Fibroblast of lung (primary cell): ENCODE measurements at regions not wholly inside any gene's neighbourhood (a gene's known extent, or its start where the extent isn't known, plus 50 kb on each side); places are given as distances from the start of the nearest gene placed in this dataset.

ENCODE experiments used
- DNase-seq, 2 donors: peaks; one replicate each; pipeline versions ENCODE4 v3.0.0 to v3.0.0-alpha.2; 2010; ENCODE audit warnings: low read depth in 2 of 2
- H2AFZ ChIP-seq: 2 replicates; pipeline ENCODE4 v1.5.1; 2012; ENCODE audit warnings: low read length, control low read depth, inconsistent platforms
- H3K27ac ChIP-seq: 2 replicates; pipeline ENCODE4 v1.5.1; 2011; ENCODE audit warnings: low read length, control low read depth; ENCODE audit not compliant: insufficient read depth
- H3K27me3 ChIP-seq: 2 replicates; pipeline ENCODE4 v1.5.1; 2011; ENCODE audit warnings: mild to moderate bottlenecking, low read length; ENCODE audit not compliant: control insufficient read depth, insufficient read depth
- H3K36me3 ChIP-seq: 2 replicates; pipeline ENCODE4 v1.5.1; 2011; ENCODE audit warnings: low read length; ENCODE audit not compliant: control insufficient read depth, insufficient read depth
- H3K4me1 ChIP-seq: 2 replicates; pipeline ENCODE4 v1.5.1; 2011; ENCODE audit warnings: low read length; ENCODE audit not compliant: control insufficient read depth, insufficient read depth; ENCODE audit errors: extremely low read depth
- H3K4me2 ChIP-seq: 2 replicates; pipeline ENCODE4 v1.5.1; 2011; ENCODE audit warnings: low read length, control low read depth; ENCODE audit not compliant: insufficient read depth; ENCODE audit errors: extremely low read depth
- H3K4me3 ChIP-seq, 4 experiments: fragments of 200-600 bp in 1 of 4; sonication (generic) in 1 of 4; replicated peaks in 1 of 4; 2 replicates each; pipeline ENCODE4 v1.5.1; 2011 to 2016; ENCODE audit warnings: low read length in 4 of 4, low read depth in 3 of 4, mild to moderate bottlenecking in 3 of 4, control low read depth in 2 of 4, inconsistent platforms in 1 of 4, mixed read lengths in 1 of 4; ENCODE audit not compliant: insufficient read depth in 1 of 4; ENCODE audit errors: control extremely low read depth in 1 of 4
- H3K79me2 ChIP-seq: 2 replicates; pipeline ENCODE4 v1.5.1; 2012; ENCODE audit warnings: mild to moderate bottlenecking, low read length, inconsistent platforms; ENCODE audit not compliant: control insufficient read depth, insufficient read depth
- H3K9ac ChIP-seq: 2 replicates; pipeline ENCODE4 v1.5.1; 2011; ENCODE audit warnings: mild to moderate bottlenecking, low read length, control low read depth; ENCODE audit not compliant: insufficient read depth
- H3K9me3 ChIP-seq: 2 replicates; pipeline ENCODE4 v1.5.1; 2012; ENCODE audit warnings: low read depth, low read length; ENCODE audit not compliant: control insufficient read depth, insufficient read depth
- H4K20me1 ChIP-seq: 2 replicates; pipeline ENCODE4 v1.5.1; 2011; ENCODE audit warnings: low read length; ENCODE audit not compliant: control insufficient read depth, insufficient read depth; ENCODE audit errors: extremely low read depth
- EZH2 ChIP-seq: IDR thresholded peaks from 2 replicates; pipeline ENCODE4 v1.5.1; 2012; ENCODE audit warnings: low read length, control low read depth, mild to moderate bottlenecking; ENCODE audit errors: missing control alignments
- TF ChIP-seq, protein P1 (sequence below), 2 donors: IDR thresholded peaks in 1 of 2; conservative IDR thresholded peaks in 1 of 2; 1 replicate in 1 of 2; 2 replicates in 1 of 2; pipeline ENCODE4 v1.5.1; 2011 to 2012; ENCODE audit warnings: low read length in 2 of 2, control low read depth in 1 of 2, inconsistent platforms in 1 of 2, low read depth in 1 of 2, mild to moderate bottlenecking in 1 of 2

DNA sequence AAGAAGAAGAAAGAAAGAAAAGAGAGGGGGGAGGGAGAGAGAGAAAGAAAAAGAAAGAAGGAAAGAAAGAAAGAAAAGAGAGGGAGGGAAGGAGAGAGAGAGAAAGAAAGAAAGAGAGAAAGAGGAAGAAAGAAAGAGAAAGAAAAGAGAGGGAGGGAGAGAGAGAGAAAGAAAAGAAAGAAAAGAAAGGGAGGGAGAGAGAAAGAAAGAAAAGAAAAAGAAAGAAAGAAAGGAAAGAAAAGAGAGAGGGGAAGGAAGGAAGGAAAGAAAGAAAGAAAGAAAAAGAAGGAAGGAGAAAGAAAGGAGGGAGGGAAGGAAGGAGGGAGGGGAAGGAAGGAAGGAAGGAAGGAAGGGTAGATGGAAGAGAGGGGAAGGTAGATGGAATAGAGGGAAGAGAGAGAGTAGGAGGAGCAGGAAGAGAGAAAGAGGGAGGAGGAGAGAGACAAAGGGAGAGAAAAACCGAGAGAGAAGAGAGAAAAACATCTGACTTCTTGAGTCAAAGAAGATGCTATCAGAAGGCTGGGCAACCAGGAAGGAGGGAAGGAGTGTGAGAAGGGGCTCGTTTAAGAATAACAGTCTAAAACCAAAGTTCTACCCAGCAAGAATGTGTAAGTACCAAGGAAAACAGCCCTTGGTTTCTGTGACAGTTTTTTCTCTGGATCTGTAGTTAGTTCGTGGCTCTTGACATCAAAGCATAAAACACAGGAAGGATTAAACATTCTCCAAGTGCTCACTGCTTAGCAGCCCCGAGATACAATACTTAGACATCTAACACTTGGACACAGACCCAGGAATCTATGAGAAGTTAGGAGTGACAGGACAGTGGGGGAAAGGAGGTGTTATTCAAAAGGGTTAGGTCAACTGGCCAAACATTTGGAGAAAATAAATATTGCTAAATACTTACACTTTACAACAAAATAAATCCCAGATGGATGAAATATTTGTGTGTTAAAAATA lies 131.9 kb upstream of the STMND1 start:
- Histone ChIP-seq H3K27me3 (no peaks in the 10 kb centered on the region), H3K4me1 (peaks cover 9% of the 10 kb centered on the region), H3K27ac (no peak overlapping the region), H3K79me2 (no peaks in the 10 kb centered on the region), H3K9me3 (no peaks in the 10 kb centered on the region), H3K4me2 (peak overlapping the region; percentile 23), H3K36me3 (no peaks in the 10 kb centered on the region), H3K4me3 (no peak overlapping the region), H3K9ac (no peak overlapping the region), H2AFZ (peak overlapping the region; percentile 48), H4K20me1 (no peaks in the 10 kb centered on the region)
- TF ChIP-seq, protein P1, sequence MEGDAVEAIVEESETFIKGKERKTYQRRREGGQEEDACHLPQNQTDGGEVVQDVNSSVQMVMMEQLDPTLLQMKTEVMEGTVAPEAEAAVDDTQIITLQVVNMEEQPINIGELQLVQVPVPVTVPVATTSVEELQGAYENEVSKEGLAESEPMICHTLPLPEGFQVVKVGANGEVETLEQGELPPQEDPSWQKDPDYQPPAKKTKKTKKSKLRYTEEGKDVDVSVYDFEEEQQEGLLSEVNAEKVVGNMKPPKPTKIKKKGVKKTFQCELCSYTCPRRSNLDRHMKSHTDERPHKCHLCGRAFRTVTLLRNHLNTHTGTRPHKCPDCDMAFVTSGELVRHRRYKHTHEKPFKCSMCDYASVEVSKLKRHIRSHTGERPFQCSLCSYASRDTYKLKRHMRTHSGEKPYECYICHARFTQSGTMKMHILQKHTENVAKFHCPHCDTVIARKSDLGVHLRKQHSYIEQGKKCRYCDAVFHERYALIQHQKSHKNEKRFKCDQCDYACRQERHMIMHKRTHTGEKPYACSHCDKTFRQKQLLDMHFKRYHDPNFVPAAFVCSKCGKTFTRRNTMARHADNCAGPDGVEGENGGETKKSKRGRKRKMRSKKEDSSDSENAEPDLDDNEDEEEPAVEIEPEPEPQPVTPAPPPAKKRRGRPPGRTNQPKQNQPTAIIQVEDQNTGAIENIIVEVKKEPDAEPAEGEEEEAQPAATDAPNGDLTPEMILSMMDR (conservative IDR thresholded peaks at IDR 0.05 in 1 of 2, IDR thresholded peaks at IDR 0.05 in 1 of 2; ENCODE audit: low read depth in 1 of 2, low read length in 2 of 2), result no peak
- TF ChIP-seq EZH2, result no peak
- DNase-seq, result peak in 1 of 2 donors; percentile 31

DNA sequence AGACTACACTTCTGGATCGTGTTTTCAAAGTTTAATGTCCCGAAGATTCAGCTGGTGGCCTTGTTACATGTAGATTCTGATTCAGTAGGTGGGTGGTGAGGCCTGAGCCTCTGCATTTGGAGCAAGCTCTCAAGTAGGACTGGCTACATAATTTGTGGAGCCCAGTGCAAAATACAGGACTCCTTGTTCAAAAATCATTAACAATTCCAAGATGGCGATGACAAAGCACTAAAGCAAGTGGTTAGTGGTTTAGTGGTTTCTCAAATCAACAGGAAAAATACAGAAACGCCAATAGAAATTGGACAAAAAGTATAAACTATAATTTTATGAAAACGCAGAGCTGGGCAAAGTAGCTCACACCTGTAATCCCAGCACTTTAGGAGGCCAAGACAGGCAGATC lies 133.7 kb upstream of the STMND1 start:
- TF ChIP-seq, protein P1 (conservative IDR thresholded peaks at IDR 0.05 in 1 of 2, IDR thresholded peaks at IDR 0.05 in 1 of 2; ENCODE audit: low read depth in 1 of 2, low read length in 2 of 2), result no peak
- TF ChIP-seq EZH2, result no peak
- no peak overlapping the region for H3K4me3 ChIP-seq
- no peaks in the 10 kb centered on the region for H3K79me2 ChIP-seq
- no peaks in the 10 kb centered on the region for H3K27me3 ChIP-seq
- DNase-seq, result no peak
- no peaks in the 10 kb centered on the region for H3K9me3 ChIP-seq
- H3K27ac ChIP-seq, result no peak overlapping the region
- H3K36me3 ChIP-seq, result no peaks in the 10 kb centered on the region
- no peak overlapping the region for H3K9ac ChIP-seq
- no peak overlapping the region for H2AFZ ChIP-seq
- no peaks in the 10 kb centered on the region for H4K20me1 ChIP-seq
- H3K4me1 ChIP-seq, result peaks cover 9% of the 10 kb centered on the region
- no peak overlapping the region for H3K4me2 ChIP-seq

DNA sequence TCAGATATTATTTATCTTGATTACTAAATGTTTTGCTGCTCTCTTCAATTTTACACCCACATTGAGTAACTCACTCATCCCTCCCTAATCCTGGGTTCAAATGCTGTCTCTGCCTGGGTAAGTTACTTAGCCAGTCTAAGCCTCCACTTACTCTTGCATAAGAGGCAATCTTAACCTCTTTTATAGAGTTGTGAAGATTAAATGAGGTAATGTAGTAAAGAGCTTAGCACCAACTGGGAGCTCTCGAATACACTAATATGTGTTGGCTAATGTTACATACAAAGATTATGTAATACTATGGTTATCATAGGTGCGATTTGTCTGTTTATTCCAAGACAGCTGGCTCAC lies 134.4 kb upstream of the STMND1 start:
- H3K27ac ChIP-seq, result no peak overlapping the region
- no peak overlapping the region for H3K4me3 ChIP-seq
- no peak for TF ChIP-seq EZH2
- TF ChIP-seq, protein P1 (conservative IDR thresholded peaks at IDR 0.05 in 1 of 2, IDR thresholded peaks at IDR 0.05 in 1 of 2; ENCODE audit: low read depth in 1 of 2, low read length in 2 of 2), result no peak
- H3K79me2 ChIP-seq, result no peaks in the 10 kb centered on the region
- no peaks in the 10 kb centered on the region for H3K36me3 ChIP-seq
- no peaks in the 10 kb centered on the region for H3K27me3 ChIP-seq
- H3K4me2 ChIP-seq, result no peak overlapping the region
- H3K9ac ChIP-seq, result no peak overlapping the region
- no peaks in the 10 kb centered on the region for H3K9me3 ChIP-seq
- H2AFZ ChIP-seq, result no peak overlapping the region
- no peaks in the 10 kb centered on the region for H4K20me1 ChIP-seq
- peaks cover 9% of the 10 kb centered on the region for H3K4me1 ChIP-seq
- DNase-seq, result no peak
